ENCODE measurements at regions not wholly inside any gene's neighbourhood (a gene's known extent, or its start where the extent isn't known, plus 50 kb on each side); places are given as distances from the start of the nearest gene placed in this dataset.

DNA sequence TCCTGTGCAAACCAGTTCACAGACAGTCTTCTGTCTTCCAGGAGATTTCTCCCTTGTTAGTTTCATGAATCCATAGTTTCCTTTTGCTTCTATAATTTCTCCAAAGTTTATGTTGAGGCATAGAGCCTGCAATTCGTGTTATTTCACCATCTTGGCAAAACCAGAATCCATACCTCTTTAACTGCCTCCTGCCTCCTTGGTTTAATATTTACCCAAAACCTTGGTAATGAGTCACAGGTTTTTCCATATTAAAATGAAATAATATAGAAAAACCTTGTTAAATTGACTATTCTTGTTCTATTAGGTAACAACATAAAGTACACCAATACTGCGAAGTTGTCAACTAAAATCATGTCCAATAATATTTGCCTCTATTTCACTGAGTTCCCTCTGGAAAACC is 459.7 kb downstream of the HINT1 start:
- POLR2A ChIA-PET: no interaction called here
- no peak overlapping the region for H3K27ac ChIP-seq (ENCODE audit: low read depth in 2 of 2, low read length in 1 of 2)
- no peaks in the 10 kb centered on the region for H3F3A ChIP-seq (replicated peaks; ENCODE audit: insufficient read depth)
- H4K20me1 ChIP-seq (ENCODE audit: insufficient read depth): no peaks in the 10 kb centered on the region
- no peaks in the 10 kb centered on the region for H3K9me2 ChIP-seq
- no peaks in the 10 kb centered on the region for H3K4me1 ChIP-seq (ENCODE audit: control insufficient read depth in 1 of 2, insufficient read depth in 2 of 2, low read depth in 1 of 2, low read length in 1 of 2)
- no peak overlapping the region for H3K4me3 ChIP-seq (ENCODE audit: low read depth in 2 of 2, low read length in 1 of 2)
- DNase-seq: no peak
- no peaks in the 10 kb centered on the region for H3K79me2 ChIP-seq (ENCODE audit: insufficient read depth)
- no peak overlapping the region for H2AFZ ChIP-seq (ENCODE audit: low read depth)
- TF ChIP-seq RAD21 (IDR thresholded peaks at IDR 0.05; ENCODE audit: low read length) (no peak), USF2 (IDR thresholded peaks at IDR 0.05; ENCODE audit: borderline replicate concordance, low read depth, low read length) (no peak)
- no peak overlapping the region for H3K9ac ChIP-seq
- no peak overlapping the region for H3K4me2 ChIP-seq
- H3K9me3 ChIP-seq: no peaks in the 10 kb centered on the region
- 7% methylated on average over 2 of the region's 2 CpGs for WGBS (ENCODE audit: low lambda C conversion rate)
- H3K36me3 ChIP-seq (replicated peaks in 1 of 2; ENCODE audit: control insufficient read depth in 1 of 2, insufficient read depth in 2 of 2, low read length in 1 of 2): no peaks in the 10 kb centered on the region
- H3K27me3 ChIP-seq (ENCODE audit: insufficient read depth): no peaks in the 10 kb centered on the region
- CTCF ChIA-PET: no interaction called here

GRCh38 chr5:130693509-130693908 is 471.5 kb downstream of the HINT1 start:
- H3K4me2 ChIP-seq: no peak overlapping the region
- ChIA-PET CTCF (no interaction called here), POLR2A (no interaction called here)
- no peak overlapping the region for H3K27ac ChIP-seq (ENCODE audit: low read depth in 2 of 2, low read length in 1 of 2)
- H3K4me3 ChIP-seq (ENCODE audit: low read depth in 2 of 2, low read length in 1 of 2): no peak overlapping the region
- H3K36me3 ChIP-seq (replicated peaks in 1 of 2; ENCODE audit: control insufficient read depth in 1 of 2, insufficient read depth in 2 of 2, low read length in 1 of 2): no peaks in the 10 kb centered on the region
- DNase-seq: no peak
- WGBS (ENCODE audit: low lambda C conversion rate): 16% methylated on average over 4 of the region's 4 CpGs
- no peaks in the 10 kb centered on the region for H4K20me1 ChIP-seq (ENCODE audit: insufficient read depth)
- no peaks in the 10 kb centered on the region for H3K9me3 ChIP-seq
- H3K9me2 ChIP-seq: no peaks in the 10 kb centered on the region
- H3K79me2 ChIP-seq (ENCODE audit: insufficient read depth): no peaks in the 10 kb centered on the region
- H2AFZ ChIP-seq (ENCODE audit: low read depth): no peak overlapping the region
- TF ChIP-seq SMC3 (IDR thresholded peaks at IDR 0.05; ENCODE audit: low read depth, low read length): no peak
- TF ChIP-seq, protein P1, sequence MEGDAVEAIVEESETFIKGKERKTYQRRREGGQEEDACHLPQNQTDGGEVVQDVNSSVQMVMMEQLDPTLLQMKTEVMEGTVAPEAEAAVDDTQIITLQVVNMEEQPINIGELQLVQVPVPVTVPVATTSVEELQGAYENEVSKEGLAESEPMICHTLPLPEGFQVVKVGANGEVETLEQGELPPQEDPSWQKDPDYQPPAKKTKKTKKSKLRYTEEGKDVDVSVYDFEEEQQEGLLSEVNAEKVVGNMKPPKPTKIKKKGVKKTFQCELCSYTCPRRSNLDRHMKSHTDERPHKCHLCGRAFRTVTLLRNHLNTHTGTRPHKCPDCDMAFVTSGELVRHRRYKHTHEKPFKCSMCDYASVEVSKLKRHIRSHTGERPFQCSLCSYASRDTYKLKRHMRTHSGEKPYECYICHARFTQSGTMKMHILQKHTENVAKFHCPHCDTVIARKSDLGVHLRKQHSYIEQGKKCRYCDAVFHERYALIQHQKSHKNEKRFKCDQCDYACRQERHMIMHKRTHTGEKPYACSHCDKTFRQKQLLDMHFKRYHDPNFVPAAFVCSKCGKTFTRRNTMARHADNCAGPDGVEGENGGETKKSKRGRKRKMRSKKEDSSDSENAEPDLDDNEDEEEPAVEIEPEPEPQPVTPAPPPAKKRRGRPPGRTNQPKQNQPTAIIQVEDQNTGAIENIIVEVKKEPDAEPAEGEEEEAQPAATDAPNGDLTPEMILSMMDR (IDR thresholded peaks at IDR 0.05): no peak
- TF ChIP-seq FOXM1 (IDR thresholded peaks at IDR 0.05; ENCODE audit: low read depth): no peak
- no peak for TF ChIP-seq RFX5 (IDR thresholded peaks at IDR 0.05; ENCODE audit: low read length)
- no peak for TF ChIP-seq YY1 (IDR thresholded peaks at IDR 0.05; ENCODE audit: low read depth)
- TF ChIP-seq NFIC (IDR thresholded peaks at IDR 0.05; ENCODE audit: borderline replicate concordance): no peak
- TF ChIP-seq, protein P2, sequence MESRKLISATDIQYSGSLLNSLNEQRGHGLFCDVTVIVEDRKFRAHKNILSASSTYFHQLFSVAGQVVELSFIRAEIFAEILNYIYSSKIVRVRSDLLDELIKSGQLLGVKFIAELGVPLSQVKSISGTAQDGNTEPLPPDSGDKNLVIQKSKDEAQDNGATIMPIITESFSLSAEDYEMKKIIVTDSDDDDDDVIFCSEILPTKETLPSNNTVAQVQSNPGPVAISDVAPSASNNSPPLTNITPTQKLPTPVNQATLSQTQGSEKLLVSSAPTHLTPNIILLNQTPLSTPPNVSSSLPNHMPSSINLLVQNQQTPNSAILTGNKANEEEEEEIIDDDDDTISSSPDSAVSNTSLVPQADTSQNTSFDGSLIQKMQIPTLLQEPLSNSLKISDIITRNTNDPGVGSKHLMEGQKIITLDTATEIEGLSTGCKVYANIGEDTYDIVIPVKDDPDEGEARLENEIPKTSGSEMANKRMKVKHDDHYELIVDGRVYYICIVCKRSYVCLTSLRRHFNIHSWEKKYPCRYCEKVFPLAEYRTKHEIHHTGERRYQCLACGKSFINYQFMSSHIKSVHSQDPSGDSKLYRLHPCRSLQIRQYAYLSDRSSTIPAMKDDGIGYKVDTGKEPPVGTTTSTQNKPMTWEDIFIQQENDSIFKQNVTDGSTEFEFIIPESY (IDR thresholded peaks at IDR 0.05; ENCODE audit: borderline replicate concordance, low read depth): no peak
- no peak for TF ChIP-seq JUND (IDR thresholded peaks at IDR 0.05)
- no peak for TF ChIP-seq ELF1 (IDR thresholded peaks at IDR 0.05)
- no peak for TF ChIP-seq TEAD4 (IDR thresholded peaks at IDR 0.05; ENCODE audit: borderline replicate concordance, insufficient read depth)
- TF ChIP-seq, protein P3, sequence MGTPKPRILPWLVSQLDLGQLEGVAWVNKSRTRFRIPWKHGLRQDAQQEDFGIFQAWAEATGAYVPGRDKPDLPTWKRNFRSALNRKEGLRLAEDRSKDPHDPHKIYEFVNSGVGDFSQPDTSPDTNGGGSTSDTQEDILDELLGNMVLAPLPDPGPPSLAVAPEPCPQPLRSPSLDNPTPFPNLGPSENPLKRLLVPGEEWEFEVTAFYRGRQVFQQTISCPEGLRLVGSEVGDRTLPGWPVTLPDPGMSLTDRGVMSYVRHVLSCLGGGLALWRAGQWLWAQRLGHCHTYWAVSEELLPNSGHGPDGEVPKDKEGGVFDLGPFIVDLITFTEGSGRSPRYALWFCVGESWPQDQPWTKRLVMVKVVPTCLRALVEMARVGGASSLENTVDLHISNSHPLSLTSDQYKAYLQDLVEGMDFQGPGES (IDR thresholded peaks at IDR 0.05; ENCODE audit: low read depth, low read length): no peak
- TF ChIP-seq RAD21 (IDR thresholded peaks at IDR 0.05; ENCODE audit: low read length): no peak
- TF ChIP-seq CHD2 (IDR thresholded peaks at IDR 0.05; ENCODE audit: low read length, partially characterized antibody): no peak
- no peaks in the 10 kb centered on the region for H3K4me1 ChIP-seq (ENCODE audit: control insufficient read depth in 1 of 2, insufficient read depth in 2 of 2, low read depth in 1 of 2, low read length in 1 of 2)
- no peak overlapping the region for H3K9ac ChIP-seq
- H3F3A ChIP-seq (replicated peaks; ENCODE audit: insufficient read depth): no peaks in the 10 kb centered on the region
- peaks cover 9% of the 10 kb centered on the region; the same call in 1 of the 2 replicates for H3K27me3 ChIP-seq (ENCODE audit: insufficient read depth)
